GM12878 (cell line): ENCODE measurements at regions not wholly inside any gene's neighbourhood (a gene's known extent, or its start where the extent isn't known, plus 50 kb on each side); places are given as distances from the start of the nearest gene placed in this dataset.

Experiments used
- CHD1 ChIP-seq: IDR thresholded peaks from 2 replicates; pipeline ENCODE4 v1.6.1; 2012; ENCODE audit warnings: low read depth, low read length, improper control_type of control experiment
- CHD4 ChIP-seq: fragments of 200-600 bp; sonication (generic); IDR thresholded peaks from 2 replicates; pipeline ENCODE4 v1.6.1; 2016; ENCODE audit warnings: mild to moderate bottlenecking
- FOXK2 ChIP-seq: fragments of 450-650 bp; IDR thresholded peaks from 2 replicates; pipeline ENCODE4 v1.6.1; 2017; ENCODE audit warnings: mild to moderate bottlenecking, moderate library complexity
- HDGF ChIP-seq: fragments of 450-650 bp; IDR thresholded peaks from 2 replicates; pipeline ENCODE4 v1.6.1; 2016; ENCODE audit warnings: antibody characterized with exemption
- IRF5 ChIP-seq: fragments of 450-650 bp; IDR thresholded peaks from 2 replicates; pipeline ENCODE4 v1.6.1; 2017; ENCODE audit warnings: borderline replicate concordance
- MTA2 ChIP-seq: fragments of 450-650 bp; IDR thresholded peaks from 2 replicates; pipeline ENCODE4 v1.6.1; 2016; ENCODE audit warnings: low read depth, mild to moderate bottlenecking, moderate library complexity
- NFIC ChIP-seq: IDR thresholded peaks from 2 replicates; pipeline ENCODE4 v1.6.1; 2012; ENCODE audit warnings: low read depth, mild to moderate bottlenecking, inconsistent platforms, low read length, moderate library complexity
- NFXL1 ChIP-seq: fragments of 450-650 bp; IDR thresholded peaks from 2 replicates; pipeline ENCODE4 v1.6.1; 2017; ENCODE audit warnings: antibody characterized with exemption, mild to moderate bottlenecking, borderline replicate concordance
- NR2C1 ChIP-seq: fragments of 450-650 bp; IDR thresholded peaks from 2 replicates; pipeline ENCODE4 v1.6.1; 2017; ENCODE audit warnings: antibody characterized with exemption, mild to moderate bottlenecking, moderate library complexity
- RELB ChIP-seq: fragments of 450-650 bp; IDR thresholded peaks from 2 replicates; pipeline ENCODE4 v1.6.1; 2017; ENCODE audit warnings: low read depth, mild to moderate bottlenecking, moderate library complexity
- SMAD1 ChIP-seq: fragments of 450-650 bp; IDR thresholded peaks from 2 replicates; pipeline ENCODE4 v1.6.1; 2018; ENCODE audit warnings: mild to moderate bottlenecking, low read depth; ENCODE audit not compliant: partially characterized antibody
- SMC3 ChIP-seq: IDR thresholded peaks from 2 replicates; pipeline ENCODE4 v1.6.1; 2011; ENCODE audit warnings: low read length, improper control_type of control experiment, borderline replicate concordance
- TBL1XR1 ChIP-seq: IDR thresholded peaks from 2 replicates; pipeline ENCODE4 v1.6.1; 2012; ENCODE audit warnings: low read depth, low read length, improper control_type of control experiment
- YBX1 ChIP-seq: fragments of 450-650 bp; IDR thresholded peaks from 2 replicates; pipeline ENCODE4 v1.6.1; 2016; ENCODE audit warnings: antibody characterized with exemption
- ZNF24 ChIP-seq: fragments of 450-650 bp; IDR thresholded peaks from 2 replicates; pipeline ENCODE4 v1.6.1; 2017; ENCODE audit warnings: antibody characterized with exemption, mild to moderate bottlenecking

GRCh38 chr13:21297914-21298831 lies 121.7 kb downstream of the MRPL57 start (continued):
- no peak for TF ChIP-seq IRF5
- no peak for TF ChIP-seq CHD4
- no peak for TF ChIP-seq NFIC
- no peak for TF ChIP-seq RELB
- no peak for TF ChIP-seq YBX1
- TF ChIP-seq SMAD1 = no peak
- no peak for TF ChIP-seq NFXL1
- no peak for TF ChIP-seq HDGF
- TF ChIP-seq ZNF24 = 0 out of 2 replicates have a peak, but pooled peaks have one; percentile 38
- TF ChIP-seq NR2C1 = no peak
- TF ChIP-seq TBL1XR1 = no peak
- no peak for TF ChIP-seq CHD1
- no peak for TF ChIP-seq MTA2
- TF ChIP-seq SMC3 = peak; percentile 43; the same call in 1 of the 2 replicates
- no peak for TF ChIP-seq FOXK2
